K562 (cell line): ENCODE measurements at regions not wholly inside any gene's neighbourhood (a gene's known extent, or its start where the extent isn't known, plus 50 kb on each side); places are given as distances from the start of the nearest gene placed in this dataset.
A peak's percentile ranks its signal among the peaks of the same experiment; 100 is the strongest.

Experiments used
- ATAC-seq: fragments of 200-7000 bp; cut with Tn5 transposase; 3 replicates; pipeline ENCODE4 v1.9.1; 2020; ENCODE audit warnings: moderate library complexity
- BruUV-seq: library from RNA; stranded (reverse); fragments of 400-500 nt; replicated peaks from 2 replicates; lab custom pipeline; 2021; lab: Mats Ljungman, UMichigan
- CTCF ChIA-PET: fragments of 300-600 bp; formaldehyde crosslinking; extraction: SDS; loops from one replicate; lab custom pipeline; 2021; ENCODE audit warnings: low intra/inter-chr PET ratio; lab: Yijun Ruan, JAX
- POLR2A ChIA-PET: fragments of 300-600, 350-650 bp; sonication (Branson Sonifier 250); formaldehyde crosslinking; extraction: SDS; loops from one replicate; lab custom pipeline; 2021; ENCODE audit warnings: antibody characterized with exemption, inconsistent platforms; lab: Yijun Ruan, JAX
- DNase-seq, 4 experiments: peaks; one replicate each; pipeline versions ENCODE4 v3.0.0 to v3.0.0-alpha.2; 2011 to 2018; ENCODE audit warnings: low spot score in 3 of 4, mixed read lengths in 3 of 4; ENCODE audit errors: extremely low read depth in 1 of 4
- FAIRE-seq: peaks from 2 replicates; lab custom pipeline; 2011; peaks lifted over from hg19 to GRCh38; lab: Jason Lieb, UNC
- H2AFZ ChIP-seq: 2 replicates; pipeline ENCODE4 v1.6.0; 2011; ENCODE audit warnings: low read depth, low read length, control low read depth, inconsistent platforms
- H3K27ac ChIP-seq: fragments of 200-600 bp; 3 replicates; pipeline ENCODE4 v1.8.0; 2011; ENCODE audit warnings: low read depth, mild to moderate bottlenecking, control low read depth, inconsistent platforms, low read length, moderate library complexity, mixed read lengths; ENCODE audit errors: extremely low read depth
- H3K27me3 ChIP-seq, 2 experiments: fragments of 300-600 bp in 1 of 2; 2 replicates in 1 of 2; 3 replicates in 1 of 2; pipeline versions ENCODE4 v1.6.0 to v1.8.0; 2011; ENCODE audit warnings: inconsistent platforms in 2 of 2, low read length in 2 of 2, mild to moderate bottlenecking in 1 of 2, mixed read lengths in 1 of 2, moderate library complexity in 1 of 2; ENCODE audit not compliant: control insufficient read depth in 2 of 2, insufficient read depth in 2 of 2
- H3K36me3 ChIP-seq: fragments of 300-600 bp; 3 replicates; pipeline ENCODE4 v1.8.0; 2011; ENCODE audit warnings: mild to moderate bottlenecking, low read length, inconsistent platforms; ENCODE audit not compliant: control insufficient read depth, insufficient read depth
- H3K4me1 ChIP-seq, 2 experiments: fragments of 200-600 bp in 1 of 2; replicated peaks in 1 of 2; 2 replicates in 1 of 2; 3 replicates in 1 of 2; pipeline versions ENCODE4 v1.5.1 to v1.8.0; 2011; ENCODE audit warnings: inconsistent platforms in 2 of 2, low read length in 2 of 2, mild to moderate bottlenecking in 1 of 2, mixed read lengths in 1 of 2, moderate library complexity in 1 of 2; ENCODE audit not compliant: control insufficient read depth in 2 of 2, insufficient read depth in 2 of 2
- H3K4me2 ChIP-seq: 2 replicates; pipeline ENCODE4 v1.6.1; 2011; ENCODE audit warnings: low read length, control low read depth, inconsistent platforms, mixed read lengths; ENCODE audit not compliant: insufficient read depth
- H3K4me3 ChIP-seq: fragments of 200-600 bp; sonication (generic), shearing (Covaris generic); 2 replicates; pipeline ENCODE4 v1.5.1; 2016; ENCODE audit warnings: control low read depth, inconsistent platforms
- H3K79me2 ChIP-seq: fragments of 200-600 bp; 3 replicates; pipeline ENCODE4 v1.8.0; 2011; ENCODE audit warnings: low read length, inconsistent platforms; ENCODE audit not compliant: control insufficient read depth, insufficient read depth
- H3K9ac ChIP-seq, 2 experiments: 2 replicates each; pipeline versions ENCODE4 v1.6.0 to v1.6.1; 2011; ENCODE audit warnings: low read depth in 2 of 2, low read length in 2 of 2, control low read depth in 1 of 2, inconsistent platforms in 1 of 2, mild to moderate bottlenecking in 1 of 2, mixed read lengths in 1 of 2; ENCODE audit not compliant: insufficient read depth in 1 of 2
- H3K9me1 ChIP-seq: one replicate; pipeline ENCODE4 v1.6.0; 2011; ENCODE audit warnings: inconsistent platforms, mild to moderate bottlenecking, low read length, moderate library complexity; ENCODE audit not compliant: control insufficient read depth, insufficient read depth
- H3K9me3 ChIP-seq: replicated peaks from 2 replicates; pipeline ENCODE4 v1.5.1; 2011; ENCODE audit warnings: low read depth, low read length, inconsistent platforms; ENCODE audit not compliant: control insufficient read depth, insufficient read depth
- H4K20me1 ChIP-seq: replicated peaks from 2 replicates; pipeline ENCODE4 v1.6.1; 2011; ENCODE audit warnings: low read length, inconsistent platforms, mixed read lengths; ENCODE audit not compliant: control insufficient read depth, insufficient read depth
- ARID3B ChIP-seq: fragments of 250-450 bp; sonication (Bioruptor Pico); IDR thresholded peaks from 2 replicates; pipeline ENCODE4 v1.4.0; 2020; ENCODE audit warnings: borderline replicate concordance
- CTCF ChIP-seq, 3 experiments: IDR thresholded peaks in 2 of 3; conservative IDR thresholded peaks in 1 of 3; 2 replicates each; pipeline ENCODE4 v1.5.1; 2011 to 2012; ENCODE audit warnings: low read length in 3 of 3, mild to moderate bottlenecking in 3 of 3, control low read depth in 2 of 3, improper control_type of control experiment in 1 of 3, inconsistent platforms in 1 of 3, low read depth in 1 of 3, mixed read lengths in 1 of 3, moderate library complexity in 1 of 3; ENCODE audit not compliant: insufficient read depth in 2 of 3
- L3MBTL2 ChIP-seq: fragments of 450-650 bp; IDR thresholded peaks from 2 replicates; pipeline ENCODE4 v1.6.1; 2016; ENCODE audit warnings: mild to moderate bottlenecking, moderate library complexity
- NFE2L1 ChIP-seq: fragments of 450-650 bp; IDR thresholded peaks from 2 replicates; pipeline ENCODE4 v1.6.1; 2016; ENCODE audit warnings: missing genetic modification characterization, low read depth, mild to moderate bottlenecking, missing compliant biosample characterization, moderate library complexity, borderline replicate concordance
- SAFB2 ChIP-seq: fragments of 200-400 bp; formaldehyde crosslinking; IDR thresholded peaks from 2 replicates; pipeline ENCODE4 v1.6.1; 2018; ENCODE audit warnings: borderline replicate concordance, low read length, low read depth, moderate library complexity; ENCODE audit not compliant: severe bottlenecking
- SNIP1 ChIP-seq: fragments of 450-650 bp; IDR thresholded peaks from 2 replicates; pipeline ENCODE4 v1.7.1; 2017; ENCODE audit warnings: low read depth, mild to moderate bottlenecking
- STAT5A ChIP-seq: IDR thresholded peaks from 2 replicates; pipeline ENCODE4 v1.6.1; 2012; ENCODE audit warnings: low read length, inconsistent platforms, borderline replicate concordance
- VEZF1 ChIP-seq: fragments of 200-800 bp; sonication (Bioruptor generic); IDR thresholded peaks from 2 replicates; pipeline ENCODE4 v1.6.1; 2017; ENCODE audit warnings: missing genetic modification characterization, missing compliant biosample characterization
- ZNF197 ChIP-seq: fragments of 200-800 bp; sonication (Bioruptor generic); IDR thresholded peaks from 2 replicates; pipeline ENCODE4 v1.6.1; 2016; ENCODE audit warnings: low read depth, missing genetic modification characterization, missing compliant biosample characterization
- ZNF76 ChIP-seq: fragments of 250-450 bp; sonication (Bioruptor Pico); IDR thresholded peaks from 2 replicates; pipeline ENCODE4 v1.4.0; 2020; ENCODE audit warnings: mild to moderate bottlenecking, moderate library complexity, borderline replicate concordance
- WGBS: fragments of 100-300 bp; shearing (Covaris generic); methylation state at CpG from one replicate; pipeline ENCODE4 v1.1.6; 2016; ENCODE audit warnings: low coverage, mixed read lengths; ENCODE audit not compliant: insufficient coverage; ENCODE audit errors: missing lambda C conversion rate; 5-methylcytosine and 5-hydroxymethylcytosine counted together
- in situ Hi-C: fragments of 300-500 bp; cut with MboI; formaldehyde crosslinking; loops from 4 replicates; pipeline ENCODE4 v1.15.0; 2018; ENCODE audit warnings: inconsistent platforms, mixed read lengths
- intact Hi-C: fragments of 100-400 bp; cut with micrococcal nuclease; formaldehyde crosslinking; loops from 2 replicates; pipeline ENCODE4 v1.14.2; 2022
- TF ChIP-seq, protein P1 (sequence below), 2 experiments: fragments of 200-800 bp in 1 of 2; sonication (Bioruptor generic) in 1 of 2; sonication (generic) in 1 of 2; formaldehyde crosslinking in 1 of 2; IDR thresholded peaks in 1 of 2; conservative IDR thresholded peaks in 1 of 2; 2 replicates each; pipeline versions ENCODE4 v1.5.0 to v1.6.1; 2016 to 2020; ENCODE audit warnings: missing compliant biosample characterization in 1 of 2, missing genetic modification characterization in 1 of 2, missing genetic modification reagents in 1 of 2
- TF ChIP-seq, protein P2 (sequence below): fragments of 250-450 bp; sonication (Bioruptor Pico); IDR thresholded peaks from 2 replicates; pipeline ENCODE4 v1.8.0; 2022; ENCODE audit warnings: inconsistent platforms, mild to moderate bottlenecking, moderate library complexity, borderline replicate concordance

GRCh38 chr22:49429066-49429465 lies 398.6 kb downstream of the BRD1 start (continued):
- TF ChIP-seq, protein P1, sequence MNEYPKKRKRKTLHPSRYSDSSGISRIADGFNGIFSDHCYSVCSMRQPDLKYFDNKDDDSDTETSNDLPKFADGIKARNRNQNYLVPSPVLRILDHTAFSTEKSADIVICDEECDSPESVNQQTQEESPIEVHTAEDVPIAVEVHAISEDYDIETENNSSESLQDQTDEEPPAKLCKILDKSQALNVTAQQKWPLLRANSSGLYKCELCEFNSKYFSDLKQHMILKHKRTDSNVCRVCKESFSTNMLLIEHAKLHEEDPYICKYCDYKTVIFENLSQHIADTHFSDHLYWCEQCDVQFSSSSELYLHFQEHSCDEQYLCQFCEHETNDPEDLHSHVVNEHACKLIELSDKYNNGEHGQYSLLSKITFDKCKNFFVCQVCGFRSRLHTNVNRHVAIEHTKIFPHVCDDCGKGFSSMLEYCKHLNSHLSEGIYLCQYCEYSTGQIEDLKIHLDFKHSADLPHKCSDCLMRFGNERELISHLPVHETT (CRISPR knock-in tag; conservative IDR thresholded peaks at IDR 0.05 in 1 of 2, IDR thresholded peaks at IDR 0.05 in 1 of 2) = no peak
- TF ChIP-seq SNIP1 (no peak), CTCF (IDR thresholded peaks at IDR 0.05 in 2 of 3, conservative IDR thresholded peaks at IDR 0.05 in 1 of 3; ENCODE audit: insufficient read depth in 2 of 3, low read depth in 1 of 3, low read length in 3 of 3) (peak; percentile 15 to 45 (median 33); a peak in 4 of 6 replicates), L3MBTL2 (peak; percentile 70)

- DNase-seq (no peak), FAIRE-seq (no peak), ATAC-seq (no peak)
- in situ Hi-C loops = no loop called here
- Histone ChIP-seq H3K9ac (no peak overlapping the region), H3K27ac (no peak overlapping the region), H3K4me1 (peaks cover 0 to 6% of the 10 kb centered on the region in 2 experiments; a peak in 2 of 5 replicates), H4K20me1 (0 out of 2 replicates have a peak, but pooled peaks cover 10% of the 10 kb centered on the region), H3K36me3 (no peaks in the 10 kb centered on the region), H3K4me2 (no peak overlapping the region), H3K9me1 (no peaks in the 10 kb centered on the region), H2AFZ (no peak overlapping the region), H3K79me2 (no peaks in the 10 kb centered on the region), H3K27me3 (no peaks in the 10 kb centered on the region), H3K9me3 (no peaks in the 10 kb centered on the region), H3K4me3 (no peak overlapping the region)
- WGBS = 88% methylated on average over 6 of the region's 8 CpGs
- intact Hi-C loops = no loop called here
- ChIA-PET POLR2A (no interaction called here), CTCF (no interaction called here)
- no TSS peak for BruUV-seq
- TF ChIP-seq ARID3B (CRISPR knock-in tag) (no peak), VEZF1 (CRISPR knock-in tag) (no peak), NFE2L1 (tag) (no peak), ZNF76 (no peak), ZNF197 (CRISPR knock-in tag) (no peak), SAFB2 (no peak), STAT5A (no peak)
- TF ChIP-seq, protein P2, sequence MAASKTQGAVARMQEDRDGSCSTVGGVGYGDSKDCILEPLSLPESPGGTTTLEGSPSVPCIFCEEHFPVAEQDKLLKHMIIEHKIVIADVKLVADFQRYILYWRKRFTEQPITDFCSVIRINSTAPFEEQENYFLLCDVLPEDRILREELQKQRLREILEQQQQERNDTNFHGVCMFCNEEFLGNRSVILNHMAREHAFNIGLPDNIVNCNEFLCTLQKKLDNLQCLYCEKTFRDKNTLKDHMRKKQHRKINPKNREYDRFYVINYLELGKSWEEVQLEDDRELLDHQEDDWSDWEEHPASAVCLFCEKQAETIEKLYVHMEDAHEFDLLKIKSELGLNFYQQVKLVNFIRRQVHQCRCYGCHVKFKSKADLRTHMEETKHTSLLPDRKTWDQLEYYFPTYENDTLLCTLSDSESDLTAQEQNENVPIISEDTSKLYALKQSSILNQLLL = no peak
These were observed 399.7 kb downstream of the BRD1 start for GRCh38 chr22:49427941-49428340.
